BE2C (cell line): ENCODE measurements at regions not wholly inside any gene's neighbourhood (a gene's known extent, or its start where the extent isn't known, plus 50 kb on each side); places are given as distances from the start of the nearest gene placed in this dataset.

Source experiments
- DNase-seq: peaks from one replicate; pipeline ENCODE4 v3.0.0-alpha.2; 2020
- H3K27me3 ChIP-seq: fragments of 250-450 bp; sonication (Bioruptor Pico); 2 replicates; pipeline ENCODE4 v1.5.1; 2020; ENCODE audit warnings: mild to moderate bottlenecking
- H3K36me3 ChIP-seq: fragments of 250-450 bp; sonication (Bioruptor Pico); 2 replicates; pipeline ENCODE4 v1.5.1; 2020; ENCODE audit warnings: mild to moderate bottlenecking
- H3K4me1 ChIP-seq: fragments of 250-450 bp; sonication (Bioruptor Pico); 2 replicates; pipeline ENCODE4 v1.5.1; 2020
- H3K4me3 ChIP-seq: 2 replicates; pipeline ENCODE4 v1.5.1; 2011; ENCODE audit warnings: low read depth, low read length
- H3K9me3 ChIP-seq: fragments of 250-450 bp; sonication (Bioruptor Pico); 2 replicates; pipeline ENCODE4 v1.5.1; 2020
- CTCF ChIP-seq: IDR thresholded peaks from 2 replicates; pipeline ENCODE4 v1.5.1; 2012; ENCODE audit warnings: mild to moderate bottlenecking, low read depth, low read length

GRCh38 chr10:121311812-121312443, 286.3 kb downstream of the FGFR2 start:
- H3K36me3 ChIP-seq = no peaks in the 10 kb centered on the region
- no peak for DNase-seq
- no peaks in the 10 kb centered on the region for H3K27me3 ChIP-seq
- no peak for TF ChIP-seq CTCF
- no peaks in the 10 kb centered on the region for H3K9me3 ChIP-seq
- H3K4me1 ChIP-seq = no peaks in the 10 kb centered on the region; the same call in none of the 2 replicates
- no peak overlapping the region for H3K4me3 ChIP-seq

- no peak for DNase-seq
- H3K36me3 ChIP-seq = no peaks in the 10 kb centered on the region
- H3K4me3 ChIP-seq = no peak overlapping the region
- TF ChIP-seq CTCF = no peak
- no peaks in the 10 kb centered on the region for H3K9me3 ChIP-seq
- H3K4me1 ChIP-seq = no peaks in the 10 kb centered on the region; the same call in none of the 2 replicates
- no peaks in the 10 kb centered on the region for H3K27me3 ChIP-seq
These were observed 285.7 kb downstream of the FGFR2 start for GRCh38 chr10:121312587-121312986.

GRCh38 chr10:121313119-121313875, 284.9 kb downstream of the FGFR2 start:
- no peaks in the 10 kb centered on the region; the same call in none of the 2 replicates for H3K4me1 ChIP-seq
- H3K4me3 ChIP-seq = no peak overlapping the region
- TF ChIP-seq CTCF = no peak
- no peaks in the 10 kb centered on the region for H3K36me3 ChIP-seq
- no peak for DNase-seq
- no peaks in the 10 kb centered on the region for H3K27me3 ChIP-seq
- no peaks in the 10 kb centered on the region for H3K9me3 ChIP-seq

GRCh38 chr10:121316432-121316831, 281.8 kb downstream of the FGFR2 start:
- Histone ChIP-seq H3K27me3 (no peaks in the 10 kb centered on the region), H3K36me3 (no peaks in the 10 kb centered on the region), H3K9me3 (no peaks in the 10 kb centered on the region), H3K4me3 (no peak overlapping the region), H3K4me1 (no peaks in the 10 kb centered on the region; the same call in none of the 2 replicates)
- DNase-seq = no peak
- TF ChIP-seq CTCF = no peak

- H3K36me3 ChIP-seq = no peaks in the 10 kb centered on the region
- no peaks in the 10 kb centered on the region for H3K9me3 ChIP-seq
- H3K4me3 ChIP-seq = no peak overlapping the region
- no peak for TF ChIP-seq CTCF
- H3K4me1 ChIP-seq = no peaks in the 10 kb centered on the region; the same call in none of the 2 replicates
- no peak for DNase-seq
- no peaks in the 10 kb centered on the region for H3K27me3 ChIP-seq
These were observed 280.9 kb downstream of the FGFR2 start for GRCh38 chr10:121317374-121317773.

GRCh38 chr10:121322046-121322445, 276.2 kb downstream of the FGFR2 start:
- DNase-seq = no peak
- H3K4me1 ChIP-seq = no peaks in the 10 kb centered on the region
- no peaks in the 10 kb centered on the region for H3K27me3 ChIP-seq
- no peak overlapping the region for H3K4me3 ChIP-seq
- no peaks in the 10 kb centered on the region for H3K9me3 ChIP-seq
- no peaks in the 10 kb centered on the region for H3K36me3 ChIP-seq
- TF ChIP-seq CTCF = no peak
